GM21576 (cell line): ENCODE measurements at regions not wholly inside any gene's neighbourhood (a gene's known extent, or its start where the extent isn't known, plus 50 kb on each side); places are given as distances from the start of the nearest gene placed in this dataset.

Experiments used
- ATAC-seq: cut with Tn5 transposase; IDR thresholded peaks from one replicate; pipeline ENCODE4 v1.9.1; 2021; ENCODE audit warnings: mild to moderate bottlenecking, moderate library complexity; ENCODE audit not compliant: unreplicated experiment

DNA sequence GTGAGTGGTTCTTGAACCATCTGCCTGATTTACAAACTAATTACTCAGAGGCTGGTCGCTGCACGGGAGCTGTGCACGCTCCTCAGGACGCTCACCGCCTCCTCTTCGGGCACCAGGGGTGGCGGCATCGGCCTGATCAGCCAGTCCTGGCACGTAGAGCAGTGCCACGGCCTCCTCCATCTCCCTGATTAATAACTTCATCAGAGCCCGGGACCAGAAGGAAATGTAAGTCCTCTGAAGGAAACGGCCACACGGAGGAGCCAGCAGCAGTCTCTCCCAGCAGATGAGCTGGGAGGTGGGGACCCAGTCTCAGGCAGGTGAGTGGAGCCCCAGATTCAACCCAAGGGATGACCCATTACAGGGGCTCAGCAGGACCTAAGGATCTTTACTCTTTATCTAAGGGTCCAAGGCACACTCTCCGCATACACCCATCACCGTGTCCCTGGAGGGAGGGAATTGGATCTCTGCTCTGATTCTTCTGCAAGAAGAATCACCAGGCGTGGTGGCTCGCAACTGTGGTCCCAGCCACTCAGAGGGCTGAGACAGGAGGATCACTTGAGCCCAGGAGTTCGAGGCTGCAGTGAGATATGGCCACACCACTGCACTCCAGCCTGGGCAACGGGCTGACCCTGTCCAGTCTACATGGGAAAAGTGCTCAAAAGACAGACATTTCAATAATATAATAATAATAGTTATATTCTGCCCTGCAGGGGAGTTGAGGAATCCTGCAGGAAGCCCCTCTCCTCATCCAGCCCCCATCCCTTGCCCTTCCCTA is 366.5 kb downstream of the SEC14L1 start:
- no peak for ATAC-seq

DNA sequence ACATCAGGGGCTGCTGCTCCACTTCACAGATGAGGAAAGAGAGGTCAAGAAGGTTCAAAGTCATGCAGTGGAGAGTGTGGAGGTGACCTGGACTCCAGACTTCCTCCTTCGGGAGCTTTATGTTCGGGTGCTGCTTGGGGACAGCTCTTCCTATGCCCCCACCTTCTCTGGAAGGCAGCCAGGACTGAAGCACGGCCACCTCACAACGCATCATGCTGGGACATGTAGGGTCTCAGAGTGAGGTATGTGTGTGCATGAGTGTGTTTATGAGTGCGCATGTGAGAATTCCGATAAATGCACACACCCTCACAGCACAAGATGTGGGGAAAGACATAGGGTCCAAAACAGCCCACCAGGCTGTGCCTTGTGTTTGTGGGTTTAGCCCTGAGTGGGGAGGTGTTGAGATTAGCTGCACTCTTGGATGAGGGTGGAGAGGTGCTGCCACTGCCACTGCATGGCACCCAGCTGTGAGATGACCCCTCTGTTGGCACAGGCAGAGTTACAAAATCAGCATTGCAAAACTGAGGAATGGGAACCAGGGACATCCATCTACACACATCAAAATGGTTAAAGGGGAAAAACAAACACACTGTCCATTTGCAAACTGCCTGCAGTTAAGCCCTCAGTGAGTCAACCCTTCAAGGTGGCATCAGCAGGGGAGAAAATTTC is 367.4 kb downstream of the SEC14L1 start:
- no peak for ATAC-seq

DNA sequence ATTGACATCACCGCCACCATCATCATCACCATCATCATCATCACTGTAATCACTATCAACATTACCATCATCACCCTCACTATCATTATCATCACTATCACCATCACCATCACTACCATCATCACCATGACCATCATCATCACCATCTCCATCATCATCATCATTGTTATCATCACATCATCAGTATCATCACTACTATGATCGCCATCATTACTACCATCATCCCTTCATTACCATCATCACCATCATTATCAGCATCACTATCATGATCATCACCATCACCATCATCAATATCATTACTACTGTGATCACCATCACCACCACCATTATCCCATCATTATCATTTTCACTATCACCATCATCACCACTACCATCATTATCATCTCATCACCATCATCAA is 368.3 kb downstream of the SEC14L1 start:
- ATAC-seq, result no peak

DNA sequence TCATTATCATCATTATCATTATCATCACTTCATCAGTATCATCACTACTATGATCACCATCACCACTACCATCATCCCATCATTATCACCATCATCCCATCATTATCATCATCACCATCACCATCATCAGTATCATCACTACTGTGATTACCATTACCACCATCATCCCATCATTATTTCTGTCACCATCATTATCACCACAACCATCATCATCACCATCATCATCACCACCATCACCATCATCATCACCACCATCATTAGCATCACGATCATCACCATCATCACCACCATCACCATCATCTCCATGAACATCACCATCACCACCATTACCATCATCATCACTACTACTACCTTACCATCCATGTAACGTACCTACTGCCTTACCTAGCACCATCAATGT is 368.8 kb downstream of the SEC14L1 start:
- no peak for ATAC-seq

DNA sequence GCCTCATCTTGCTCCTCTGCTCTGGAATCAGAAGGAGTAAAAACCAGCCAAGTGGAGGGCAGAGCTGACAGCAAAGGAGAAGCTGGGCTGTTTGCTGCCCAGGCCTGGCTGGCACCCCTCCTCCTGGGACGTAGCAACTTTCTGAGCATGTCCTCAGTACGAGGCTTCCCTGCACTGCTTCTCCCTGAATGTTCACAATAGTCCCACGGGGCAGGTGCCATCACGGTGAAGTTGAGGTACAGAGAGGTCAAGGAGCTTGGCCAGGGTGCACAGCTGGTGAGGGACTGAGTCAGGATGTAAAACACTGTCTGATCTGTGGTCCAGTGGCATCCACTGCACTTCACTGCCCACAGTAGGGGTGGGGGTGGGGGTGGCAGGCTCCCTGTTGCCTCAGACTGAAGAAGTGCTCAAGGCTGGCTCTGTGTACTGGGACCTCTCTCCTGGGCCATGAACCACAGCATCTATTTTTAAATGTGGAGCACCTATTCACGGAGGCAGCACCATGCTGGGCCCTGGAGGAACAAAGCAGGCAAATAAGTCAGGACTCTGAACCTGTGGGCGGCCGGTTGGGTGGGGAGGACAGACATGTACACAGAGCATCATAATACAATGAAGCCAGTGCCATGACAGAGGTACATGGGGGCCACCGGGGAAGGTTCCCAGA is 369.5 kb downstream of the SEC14L1 start:
- no peak for ATAC-seq

DNA sequence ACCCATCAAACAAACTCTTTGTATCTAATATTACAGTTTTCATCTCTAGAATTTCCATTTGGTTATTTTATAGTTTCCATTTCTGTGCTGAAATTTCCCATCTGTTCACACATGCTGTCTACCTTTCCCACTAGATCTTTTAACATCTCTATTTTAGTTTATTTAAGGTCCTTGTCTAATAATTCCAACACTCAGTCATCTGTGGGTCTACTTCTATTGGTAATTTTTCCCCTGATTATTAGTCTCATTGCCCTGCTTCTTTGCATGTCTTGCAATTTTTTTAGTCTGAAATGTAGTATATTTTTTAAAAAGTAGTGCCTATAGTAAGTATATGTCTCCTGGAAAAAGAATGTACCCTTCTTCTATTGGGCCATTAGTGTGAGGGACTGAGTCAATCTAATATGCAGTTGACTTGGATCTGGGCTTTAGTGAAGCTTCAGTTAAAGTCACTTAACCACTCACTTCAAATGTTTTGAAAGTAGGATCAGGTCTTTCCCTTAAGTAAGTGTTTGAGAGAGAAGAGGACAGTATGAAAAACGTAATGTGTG is 370.8 kb downstream of the SEC14L1 start:
- ATAC-seq, result no peak

DNA sequence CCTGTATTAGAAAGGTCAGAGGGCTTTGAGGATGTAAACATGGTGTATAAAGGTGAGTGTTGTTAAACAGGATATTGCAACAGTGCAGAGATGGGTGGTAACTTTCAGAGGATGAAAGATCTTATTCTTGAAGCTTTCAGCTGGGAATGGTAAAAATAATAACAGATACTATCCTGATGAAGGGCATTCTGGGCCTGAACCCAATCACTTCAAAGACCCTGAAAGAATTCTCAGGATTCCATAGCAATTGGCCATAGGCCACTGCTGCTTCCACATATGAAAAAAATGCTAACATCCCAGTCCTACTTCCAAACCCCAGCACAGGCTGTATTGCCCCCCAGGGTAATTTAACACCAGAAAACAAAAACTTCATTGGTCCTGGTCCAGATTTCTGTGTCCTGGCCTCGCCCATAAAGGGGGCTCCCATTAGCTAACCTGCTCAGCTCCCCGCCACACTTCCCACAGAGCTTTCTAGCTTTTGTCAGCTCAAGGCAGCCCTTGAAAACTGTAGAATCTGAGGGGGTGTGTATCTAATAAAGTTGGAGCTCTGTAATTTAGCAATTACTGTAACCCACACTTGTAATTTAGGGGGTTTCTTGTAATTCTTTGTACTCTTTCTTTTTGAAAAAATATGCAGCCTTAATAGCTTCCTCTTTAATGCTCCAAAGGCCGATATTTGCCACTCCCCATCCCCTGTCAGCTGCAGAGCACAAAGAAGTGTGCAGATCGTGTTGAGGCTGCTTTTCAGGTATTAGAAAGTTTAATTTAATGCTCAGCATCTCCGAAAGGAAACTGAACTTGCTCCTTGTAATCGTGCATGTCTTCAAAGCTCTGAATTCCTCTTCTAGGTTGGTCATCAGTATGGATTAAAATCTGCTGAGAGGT is 371.5 kb downstream of the SEC14L1 start:
- ATAC-seq, result no peak

DNA sequence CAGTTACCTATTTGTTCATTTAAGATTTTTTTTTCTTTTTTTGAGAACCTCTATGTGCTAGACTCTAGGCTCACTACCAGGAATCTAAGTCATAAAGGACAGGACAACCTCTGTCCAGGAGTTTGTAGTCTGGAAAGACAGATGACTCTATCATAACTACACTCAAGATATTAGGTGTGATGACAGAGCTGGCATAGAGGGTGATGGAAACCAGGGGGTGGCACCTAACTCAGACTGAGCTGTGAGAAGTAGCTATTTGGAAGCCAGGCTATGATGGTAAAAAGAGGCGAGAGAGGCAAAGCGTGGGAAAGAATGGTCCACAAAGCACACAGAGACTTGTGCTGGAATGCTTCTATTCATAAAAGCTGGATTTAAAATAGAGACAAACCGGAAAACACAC is 372.3 kb downstream of the SEC14L1 start:
- no peak for ATAC-seq

DNA sequence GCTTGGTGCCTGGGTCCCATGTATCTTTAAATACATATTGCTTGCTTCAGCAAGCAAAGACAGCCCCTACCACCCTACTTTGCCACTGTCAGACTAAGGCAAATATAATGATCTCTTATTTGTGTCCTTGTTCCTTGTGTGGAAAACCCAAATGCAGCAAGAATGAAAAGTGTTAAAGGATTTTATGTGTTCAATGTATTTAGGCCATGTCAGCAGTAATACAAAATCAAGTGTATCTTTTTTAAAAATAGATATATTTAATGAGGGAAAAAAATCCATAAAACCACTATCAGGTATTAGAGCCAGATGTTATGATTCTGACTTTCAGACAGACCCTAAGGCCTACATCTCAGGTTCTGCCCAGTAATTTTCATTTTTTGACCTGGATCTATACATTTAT is 374.5 kb downstream of the SEC14L1 start:
- ATAC-seq, result no peak

DNA sequence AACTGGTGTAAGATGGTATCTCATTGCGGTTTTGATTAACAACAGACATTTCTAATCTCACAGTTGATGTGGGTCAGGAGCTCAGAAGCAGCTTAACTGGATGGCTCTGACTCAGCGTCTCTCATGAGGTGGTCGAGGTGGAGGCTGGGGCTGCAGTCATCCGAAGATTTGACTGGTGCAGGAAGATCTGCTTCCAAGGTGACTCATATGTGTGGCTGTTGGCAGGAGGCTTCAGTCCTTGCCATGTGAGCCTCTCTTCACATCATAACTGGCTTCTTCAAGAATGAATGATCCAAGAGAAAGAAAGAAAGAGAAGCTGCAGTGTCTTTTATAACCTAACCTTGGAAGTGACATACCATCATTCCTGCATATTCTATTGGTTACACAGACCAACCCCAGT is 376.1 kb downstream of the SEC14L1 start:
- no peak for ATAC-seq

DNA sequence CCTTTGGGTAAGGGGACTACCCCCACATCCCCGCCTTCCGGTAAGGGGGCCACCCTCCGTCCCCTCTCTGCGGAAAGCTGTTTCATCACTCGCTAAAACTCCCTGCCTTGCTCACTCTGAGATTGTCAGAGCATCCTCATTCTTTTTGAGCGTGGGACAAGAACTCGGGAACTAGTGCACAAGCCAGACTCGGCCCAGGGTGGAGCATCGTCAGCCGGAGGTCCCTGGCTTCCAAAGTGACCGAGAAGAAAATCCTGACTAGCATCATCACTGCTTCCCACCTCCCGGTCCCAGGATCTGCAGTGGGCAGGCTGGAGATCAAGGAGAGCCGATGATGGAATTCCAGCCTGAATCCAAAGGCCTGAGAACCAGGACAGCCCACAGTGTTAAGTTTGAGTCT is 380.3 kb downstream of the SEC14L1 start:
- ATAC-seq, result no peak

DNA sequence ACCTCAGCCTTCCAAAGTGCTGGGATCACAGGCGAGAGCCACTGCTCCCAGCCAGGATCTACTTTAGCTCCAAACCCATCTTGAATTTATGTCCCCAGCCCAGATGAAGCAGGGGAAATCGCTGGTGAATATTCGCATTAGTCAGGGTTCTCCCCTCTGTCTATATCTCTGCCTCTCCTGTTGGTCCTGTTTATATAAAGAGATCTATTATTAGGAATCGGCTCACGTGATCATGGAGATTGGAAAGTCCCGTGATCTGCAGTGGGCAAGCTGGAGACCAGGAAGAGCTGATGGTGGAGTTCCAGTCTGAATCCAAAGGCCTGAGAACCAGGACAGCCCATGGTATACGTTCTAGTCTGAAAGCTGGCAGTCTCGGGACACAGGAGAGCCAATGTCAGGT is 382.8 kb downstream of the SEC14L1 start:
- no peak for ATAC-seq

DNA sequence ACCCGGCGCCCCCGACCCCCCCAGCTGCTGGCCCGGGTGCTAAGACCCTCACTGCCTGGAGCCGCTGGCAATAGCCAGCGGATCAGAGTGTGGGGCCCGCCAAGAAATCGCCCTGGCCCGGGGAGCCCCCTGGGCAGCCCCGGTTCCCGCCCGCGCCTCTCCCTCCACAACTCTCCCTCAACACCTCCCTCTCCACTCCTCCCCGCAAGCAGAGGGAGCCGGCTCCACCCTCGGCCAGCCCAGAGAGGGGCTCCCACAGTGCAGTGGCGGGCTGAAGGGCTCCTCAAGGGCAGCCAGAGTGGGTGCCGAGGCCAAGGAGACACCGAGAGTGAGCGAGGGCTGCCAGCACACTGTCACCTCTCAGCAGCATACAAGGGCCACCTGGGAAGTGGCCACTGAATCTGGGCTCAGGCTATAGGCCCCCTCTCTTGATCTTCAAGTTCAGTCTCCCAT is 385.5 kb downstream of the SEC14L1 start:
- ATAC-seq, result no peak

DNA sequence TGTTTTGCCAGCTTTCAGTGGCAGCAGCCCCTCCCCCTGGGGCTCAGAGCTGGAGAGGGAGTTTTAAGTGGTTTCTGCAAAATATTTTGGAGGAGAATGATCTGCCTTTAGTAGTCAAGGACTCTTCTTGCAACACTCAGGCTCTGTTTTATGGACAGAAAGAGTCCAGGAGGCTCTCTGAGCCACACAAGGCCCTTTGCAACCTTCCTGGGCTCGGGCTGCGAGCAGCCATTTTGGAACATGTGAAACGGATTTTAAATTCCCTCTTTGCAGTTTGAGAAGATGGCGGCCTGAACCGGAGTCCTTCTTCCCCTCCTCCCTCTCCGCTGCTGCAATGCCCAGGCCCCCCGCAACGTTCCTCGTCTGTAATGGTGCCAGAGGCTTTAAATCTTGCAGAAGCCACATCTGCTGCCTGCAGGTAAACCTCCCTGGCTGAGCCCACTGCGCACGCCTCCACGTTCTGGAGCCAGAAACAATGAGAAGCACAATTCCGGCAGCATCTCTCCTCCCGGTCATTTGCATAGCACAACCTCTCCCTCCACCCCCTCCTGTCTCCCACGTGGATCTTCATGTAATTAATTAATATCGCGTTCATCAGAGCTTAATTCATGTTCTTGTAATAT is 386.1 kb downstream of the SEC14L1 start:
- no peak for ATAC-seq

DNA sequence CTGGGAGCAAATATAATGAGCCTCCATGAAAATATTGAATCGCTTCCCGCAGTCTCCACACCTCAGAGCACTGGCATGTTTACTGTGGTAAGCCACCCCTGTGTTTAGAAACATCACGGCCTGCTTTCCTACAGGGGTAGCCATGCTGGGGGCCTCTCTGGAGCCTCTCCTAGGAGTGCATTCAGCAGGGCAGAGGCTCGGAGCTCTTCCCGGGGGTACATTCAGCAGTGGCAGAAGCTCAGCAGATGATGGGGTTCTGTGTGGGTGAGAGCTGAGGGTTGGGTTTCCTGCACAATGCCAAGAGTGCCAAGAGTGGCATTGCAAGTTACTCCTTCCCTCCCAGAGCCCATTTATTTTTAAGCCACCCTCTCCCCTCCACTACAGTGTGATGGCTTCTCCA is 386.6 kb downstream of the SEC14L1 start:
- no peak for ATAC-seq

DNA sequence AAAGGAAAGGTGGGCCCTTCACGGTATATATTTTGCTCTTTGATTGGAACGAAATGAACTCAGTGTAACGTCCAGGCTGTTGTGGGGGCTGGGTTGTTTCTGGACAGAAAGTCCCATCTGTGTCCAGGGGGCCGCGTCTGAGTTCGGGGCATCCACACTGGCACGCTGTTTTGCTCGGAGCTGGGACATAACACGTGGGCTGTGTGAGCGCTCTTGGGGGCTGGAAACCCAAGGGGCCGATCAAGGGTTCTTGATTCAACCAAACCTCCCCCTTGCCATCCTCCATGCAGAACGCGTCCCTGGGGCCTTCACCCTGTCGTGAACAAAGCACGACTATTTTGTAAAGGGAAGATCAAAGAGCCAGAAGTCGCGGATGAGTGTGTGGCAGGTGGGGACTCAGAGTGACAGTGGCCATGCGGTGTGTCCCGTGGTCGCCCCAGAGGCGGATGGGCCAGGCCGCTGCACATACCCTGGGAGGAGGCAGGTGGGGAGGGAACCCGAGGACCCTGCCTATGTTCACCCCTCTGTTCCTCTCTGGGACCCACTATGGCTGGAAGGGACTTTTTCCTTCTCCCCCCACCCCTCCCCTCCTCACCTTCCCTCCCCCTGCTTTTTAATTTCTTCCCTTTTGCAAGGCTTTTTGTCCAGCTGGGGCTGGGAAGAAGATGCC is 387.2 kb downstream of the SEC14L1 start:
- no peak for ATAC-seq

DNA sequence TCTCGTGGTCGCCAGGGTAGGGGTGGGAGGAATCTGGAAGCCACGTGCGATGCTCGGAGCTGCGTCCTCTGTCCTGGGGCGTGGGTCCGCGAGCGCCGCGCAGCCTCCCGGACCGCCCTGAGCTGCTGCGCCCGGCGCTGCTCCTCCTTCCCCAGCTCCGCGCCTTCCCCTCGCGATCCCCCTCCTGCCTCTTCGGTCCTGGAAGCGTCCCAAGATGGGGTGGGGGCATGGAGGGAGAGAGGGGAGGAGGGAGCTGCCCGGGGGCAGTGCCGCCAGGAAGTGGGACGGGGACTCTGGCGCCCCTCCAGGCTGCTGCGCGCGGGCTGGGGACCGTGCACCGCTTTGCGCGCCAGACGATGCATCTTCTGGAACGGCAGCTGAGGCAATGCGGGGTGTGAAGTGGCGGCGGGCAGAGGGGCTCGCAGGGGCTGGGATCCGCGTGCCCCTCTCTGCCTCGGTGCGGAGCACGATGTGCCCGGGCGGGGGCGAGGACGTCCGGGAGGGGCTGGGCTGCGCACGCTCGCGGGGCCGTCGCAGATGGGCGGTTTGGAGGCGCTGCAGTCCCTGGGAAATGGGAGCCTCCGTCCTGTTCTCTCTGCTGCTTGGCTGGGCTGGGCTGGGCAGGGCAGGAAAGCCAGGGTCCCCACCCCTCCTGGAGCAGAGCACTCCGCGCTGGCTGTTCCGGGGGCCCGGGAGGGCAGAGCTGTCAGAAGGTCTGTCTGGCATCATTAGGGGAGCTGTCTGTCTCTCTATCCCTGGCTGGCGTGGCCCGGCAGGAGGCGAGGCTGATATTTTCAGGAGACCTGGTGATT is 388.0 kb downstream of the SEC14L1 start:
- no peak for ATAC-seq

DNA sequence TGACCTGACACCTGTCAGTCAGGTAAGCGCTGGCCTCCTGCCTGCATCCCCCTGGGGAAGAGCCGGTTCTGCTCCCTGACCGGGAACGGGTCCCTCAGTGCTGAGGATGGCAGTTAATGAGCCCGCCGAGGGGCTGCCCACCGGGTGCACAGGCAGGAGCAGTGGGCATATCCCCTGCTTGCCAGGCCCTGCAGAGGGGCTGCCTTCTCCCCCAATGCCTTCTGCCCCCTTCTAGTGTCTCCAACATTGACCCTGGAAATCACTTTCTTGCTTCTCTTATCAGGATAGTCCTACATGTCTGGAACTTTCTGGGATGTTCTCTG is 388.5 kb downstream of the SEC14L1 start:
- no peak for ATAC-seq

DNA sequence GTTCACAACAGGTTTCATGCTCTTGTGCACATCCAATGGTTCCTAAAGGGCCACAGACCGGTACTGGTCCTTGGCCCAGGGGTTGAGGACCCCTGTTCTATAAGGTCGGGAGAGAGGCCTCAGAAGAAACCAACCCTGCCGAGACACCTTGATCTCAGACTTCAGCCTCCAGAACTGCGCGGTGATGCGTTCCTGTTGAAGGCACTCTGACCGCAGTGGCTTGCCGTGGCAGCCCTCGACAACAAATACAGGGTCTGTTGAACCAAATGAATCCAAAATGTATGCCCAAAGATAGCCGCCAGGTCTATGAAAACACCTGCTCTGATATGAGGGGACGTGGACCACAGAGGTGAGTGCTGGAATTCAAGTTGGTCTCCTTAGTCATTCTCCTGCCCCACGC is 389.8 kb downstream of the SEC14L1 start:
- no peak for ATAC-seq
